ENCODE measurements at regions not wholly inside any gene's neighbourhood (a gene's known extent, or its start where the extent isn't known, plus 50 kb on each side); places are given as distances from the start of the nearest gene placed in this dataset.

DNA sequence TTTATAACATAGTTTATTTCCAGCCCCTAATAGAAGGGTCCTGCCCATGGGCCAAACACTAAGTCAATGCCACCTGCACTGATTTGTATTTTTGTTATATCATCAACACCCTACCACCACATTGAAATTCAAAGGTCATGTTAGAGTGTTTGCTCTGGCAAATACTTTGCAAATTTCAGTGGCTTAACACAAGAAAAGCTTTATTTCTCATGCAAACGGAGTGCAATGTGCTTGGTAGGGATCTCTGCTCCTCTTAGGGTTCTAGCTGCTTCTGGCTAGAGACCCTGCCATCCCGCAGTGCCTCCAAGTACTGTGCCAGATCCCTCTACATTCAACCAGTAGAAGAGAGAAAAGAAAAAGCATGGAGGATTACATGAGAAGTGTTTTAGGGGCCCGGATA, 230.8 kb upstream of the TET2 start:
- H3K9me2 ChIP-seq (ENCODE audit: low read depth, low read length), result no peaks in the 10 kb centered on the region
- H3K4me2 ChIP-seq (ENCODE audit: low read length), result no peak overlapping the region
- no peaks in the 10 kb centered on the region for H4K20me1 ChIP-seq (ENCODE audit: insufficient read depth, low read length)
- no peak overlapping the region for H3K9ac ChIP-seq (ENCODE audit: low read length)
- no peaks in the 10 kb centered on the region for H3K9me3 ChIP-seq (ENCODE audit: low read length)
- H3K27ac ChIP-seq (ENCODE audit: low read depth, low read length, poor library complexity, severe bottlenecking), result no peak overlapping the region
- H2AFZ ChIP-seq (ENCODE audit: low read length), result no peak overlapping the region
- H3K79me2 ChIP-seq (ENCODE audit: insufficient read depth, low read length), result no peaks in the 10 kb centered on the region
- no peaks in the 10 kb centered on the region for H3K4me1 ChIP-seq (ENCODE audit: insufficient read depth, low read length, severe bottlenecking)
- H3K27me3 ChIP-seq (ENCODE audit: insufficient read depth, low read length), result no peaks in the 10 kb centered on the region
- no peak for TF ChIP-seq EZH2 (IDR thresholded peaks at IDR 0.05; ENCODE audit: borderline replicate concordance, low read length)
- no peak for TF ChIP-seq CTCF (IDR thresholded peaks at IDR 0.05; ENCODE audit: low read length)
- no peaks in the 10 kb centered on the region for H3K36me3 ChIP-seq (ENCODE audit: insufficient read depth, low read length)
- no peak overlapping the region for H3K4me3 ChIP-seq (ENCODE audit: low read depth, low read length, poor library complexity, severe bottlenecking)
- no peaks in the 10 kb centered on the region for H3F3A ChIP-seq (ENCODE audit: insufficient read depth, low read length)

DNA sequence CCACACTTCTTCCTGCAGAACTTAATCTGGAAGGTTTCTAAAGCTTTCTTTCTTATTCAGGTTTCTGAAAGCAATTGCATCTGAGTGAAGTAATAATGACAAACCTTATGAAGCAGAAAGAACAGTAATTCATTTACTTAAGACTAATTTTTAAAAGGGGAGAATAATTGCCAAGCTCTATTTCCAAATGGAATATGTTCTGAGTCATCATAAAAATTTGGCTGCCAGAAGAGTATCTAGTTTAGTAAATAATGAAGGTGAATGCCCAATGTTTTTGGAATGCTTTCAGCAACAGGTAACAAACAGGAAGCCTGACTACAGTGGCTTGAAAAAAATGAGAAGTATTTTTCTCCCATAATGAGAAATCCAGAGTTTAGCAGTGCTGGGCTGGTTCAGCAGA, 227.3 kb upstream of the TET2 start:
- Histone ChIP-seq H3K4me3 (ENCODE audit: low read depth, low read length, poor library complexity, severe bottlenecking) (no peak overlapping the region), H3K9me3 (ENCODE audit: low read length) (no peaks in the 10 kb centered on the region), H3K36me3 (ENCODE audit: insufficient read depth, low read length) (no peaks in the 10 kb centered on the region), H3F3A (ENCODE audit: insufficient read depth, low read length) (no peaks in the 10 kb centered on the region), H3K9me2 (ENCODE audit: low read depth, low read length) (no peaks in the 10 kb centered on the region), H3K4me1 (ENCODE audit: insufficient read depth, low read length, severe bottlenecking) (no peaks in the 10 kb centered on the region), H4K20me1 (ENCODE audit: insufficient read depth, low read length) (no peaks in the 10 kb centered on the region), H3K9ac (ENCODE audit: low read length) (no peak overlapping the region), H3K4me2 (ENCODE audit: low read length) (no peak overlapping the region), H2AFZ (ENCODE audit: low read length) (no peak overlapping the region), H3K79me2 (ENCODE audit: insufficient read depth, low read length) (no peaks in the 10 kb centered on the region), H3K27ac (ENCODE audit: low read depth, low read length, poor library complexity, severe bottlenecking) (no peak overlapping the region), H3K27me3 (ENCODE audit: insufficient read depth, low read length) (no peaks in the 10 kb centered on the region)
- no peak for TF ChIP-seq CTCF (IDR thresholded peaks at IDR 0.05; ENCODE audit: low read length)
- no peak for TF ChIP-seq EZH2 (IDR thresholded peaks at IDR 0.05; ENCODE audit: borderline replicate concordance, low read length)

DNA sequence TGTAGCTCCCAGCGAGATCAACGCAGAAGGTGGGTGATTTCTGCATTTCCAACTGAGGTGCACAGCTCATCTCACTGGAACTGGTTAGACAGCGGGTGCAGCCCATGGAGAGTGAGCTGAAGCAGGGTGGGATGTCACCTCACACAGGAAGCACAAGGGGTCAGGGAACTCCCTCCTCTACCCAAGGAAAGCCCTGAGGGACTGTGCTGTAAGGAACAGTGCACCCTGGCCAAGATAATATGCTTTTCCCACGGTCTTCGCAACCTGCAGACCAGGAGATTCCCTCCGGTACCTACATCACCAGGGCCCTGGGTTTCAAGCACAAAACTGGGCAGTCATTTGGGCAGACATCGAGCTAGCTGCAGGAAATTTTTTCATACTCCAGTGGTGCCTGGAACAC, 216.4 kb upstream of the TET2 start:
- Histone ChIP-seq H3K79me2 (ENCODE audit: insufficient read depth, low read length) (no peaks in the 10 kb centered on the region), H3K9me2 (ENCODE audit: low read depth, low read length) (no peaks in the 10 kb centered on the region), H3K4me1 (ENCODE audit: insufficient read depth, low read length, severe bottlenecking) (peaks cover 10% of the 10 kb centered on the region), H3F3A (ENCODE audit: insufficient read depth, low read length) (no peaks in the 10 kb centered on the region), H3K9ac (ENCODE audit: low read length) (no peak overlapping the region), H3K9me3 (ENCODE audit: low read length) (no peaks in the 10 kb centered on the region), H4K20me1 (ENCODE audit: insufficient read depth, low read length) (no peaks in the 10 kb centered on the region), H3K36me3 (ENCODE audit: insufficient read depth, low read length) (no peaks in the 10 kb centered on the region), H3K27ac (ENCODE audit: low read depth, low read length, poor library complexity, severe bottlenecking) (no peak overlapping the region), H3K27me3 (ENCODE audit: insufficient read depth, low read length) (no peaks in the 10 kb centered on the region), H3K4me2 (ENCODE audit: low read length) (no peak overlapping the region; the same call in 1 of the 2 replicates), H2AFZ (ENCODE audit: low read length) (peak overlapping the region; percentile 93), H3K4me3 (ENCODE audit: low read depth, low read length, poor library complexity, severe bottlenecking) (no peak overlapping the region)
- no peak for TF ChIP-seq EZH2 (IDR thresholded peaks at IDR 0.05; ENCODE audit: borderline replicate concordance, low read length)
- no peak for TF ChIP-seq CTCF (IDR thresholded peaks at IDR 0.05; ENCODE audit: low read length)
